LNCAP (cell line): ENCODE measurements at regions not wholly inside any gene's neighbourhood (a gene's known extent, or its start where the extent isn't known, plus 50 kb on each side); places are given as distances from the start of the nearest gene placed in this dataset.

Source experiments
- TF ChIP-seq, protein P1 (sequence below): fragments of 450-650 bp; IDR thresholded peaks from 2 replicates; pipeline ENCODE4 v1.5.1; 2017; ENCODE audit warnings: mild to moderate bottlenecking

DNA sequence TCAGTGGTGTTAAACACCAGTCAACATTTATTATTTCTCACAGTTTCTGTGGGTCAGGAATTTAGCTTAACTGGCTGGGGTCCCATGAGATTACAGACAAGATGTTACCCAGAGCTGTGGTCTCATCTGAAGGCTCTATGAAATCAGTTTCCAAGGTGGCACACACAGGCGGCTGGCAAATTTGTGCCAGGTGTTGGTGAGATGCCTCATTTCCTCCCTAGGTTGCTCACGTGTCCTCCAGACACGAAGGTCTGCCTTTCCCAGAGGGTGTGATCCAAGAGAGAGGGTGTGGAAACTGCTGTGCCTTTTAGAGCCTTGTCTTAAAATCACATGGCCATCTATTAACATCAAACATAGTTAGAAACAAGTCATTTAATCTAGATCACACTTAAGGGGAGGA, 209.0 kb downstream of the JCAD start:
- TF ChIP-seq, protein P1, sequence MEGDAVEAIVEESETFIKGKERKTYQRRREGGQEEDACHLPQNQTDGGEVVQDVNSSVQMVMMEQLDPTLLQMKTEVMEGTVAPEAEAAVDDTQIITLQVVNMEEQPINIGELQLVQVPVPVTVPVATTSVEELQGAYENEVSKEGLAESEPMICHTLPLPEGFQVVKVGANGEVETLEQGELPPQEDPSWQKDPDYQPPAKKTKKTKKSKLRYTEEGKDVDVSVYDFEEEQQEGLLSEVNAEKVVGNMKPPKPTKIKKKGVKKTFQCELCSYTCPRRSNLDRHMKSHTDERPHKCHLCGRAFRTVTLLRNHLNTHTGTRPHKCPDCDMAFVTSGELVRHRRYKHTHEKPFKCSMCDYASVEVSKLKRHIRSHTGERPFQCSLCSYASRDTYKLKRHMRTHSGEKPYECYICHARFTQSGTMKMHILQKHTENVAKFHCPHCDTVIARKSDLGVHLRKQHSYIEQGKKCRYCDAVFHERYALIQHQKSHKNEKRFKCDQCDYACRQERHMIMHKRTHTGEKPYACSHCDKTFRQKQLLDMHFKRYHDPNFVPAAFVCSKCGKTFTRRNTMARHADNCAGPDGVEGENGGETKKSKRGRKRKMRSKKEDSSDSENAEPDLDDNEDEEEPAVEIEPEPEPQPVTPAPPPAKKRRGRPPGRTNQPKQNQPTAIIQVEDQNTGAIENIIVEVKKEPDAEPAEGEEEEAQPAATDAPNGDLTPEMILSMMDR, result no peak

DNA sequence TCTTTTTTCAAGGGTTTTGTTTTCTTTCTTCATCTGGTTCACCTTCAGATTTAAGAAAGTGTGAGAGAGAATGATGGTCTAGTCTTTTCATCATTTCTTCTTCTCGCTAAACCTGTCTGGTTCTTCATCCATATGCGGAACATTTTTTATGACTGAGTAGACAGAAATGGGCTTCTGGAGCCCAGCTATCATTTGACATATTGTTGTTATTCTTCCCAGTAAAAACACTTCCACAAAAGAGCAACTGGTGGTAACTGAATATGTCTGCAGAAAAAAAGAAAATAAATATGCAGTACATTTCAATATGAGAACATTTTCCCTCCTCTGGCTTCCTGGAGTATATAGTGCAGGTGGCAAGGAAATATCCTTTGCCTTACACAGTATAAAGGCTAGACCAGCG, 209.5 kb downstream of the JCAD start:
- TF ChIP-seq, protein P1, result no peak

DNA sequence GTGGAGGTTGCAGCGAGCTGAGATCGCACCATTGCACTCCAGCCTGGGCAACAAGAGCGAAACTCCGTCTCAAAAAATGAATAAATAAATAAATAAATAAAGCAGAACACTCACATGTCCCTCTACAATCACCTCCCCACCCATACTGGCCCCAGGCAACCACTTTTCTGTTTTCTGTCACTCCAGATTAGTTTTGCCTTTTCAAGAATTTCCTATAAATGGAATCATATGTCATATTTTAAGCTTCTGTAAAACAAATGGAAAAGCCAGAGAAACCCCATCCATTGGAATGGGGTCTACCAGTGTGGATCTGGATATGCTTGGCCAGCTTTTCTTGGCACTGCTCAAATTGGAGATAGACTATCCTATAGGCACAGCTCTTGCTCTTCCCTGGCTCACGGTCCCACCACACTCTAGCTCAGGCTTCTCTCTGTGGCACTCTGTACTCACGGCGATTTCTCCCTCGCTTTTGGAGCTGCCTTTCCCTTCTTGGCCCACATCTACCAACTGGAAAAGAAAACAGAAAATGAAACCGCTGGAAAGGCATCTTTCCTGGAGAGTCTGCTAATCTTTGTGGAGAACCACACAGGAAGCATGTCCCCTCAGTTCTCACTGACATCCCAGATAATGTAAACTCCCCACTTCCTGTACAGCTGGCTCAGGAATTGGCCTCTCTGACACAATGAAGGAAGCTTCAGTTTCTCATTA, 210.1 kb downstream of the JCAD start:
- TF ChIP-seq, protein P1, result no peak

DNA sequence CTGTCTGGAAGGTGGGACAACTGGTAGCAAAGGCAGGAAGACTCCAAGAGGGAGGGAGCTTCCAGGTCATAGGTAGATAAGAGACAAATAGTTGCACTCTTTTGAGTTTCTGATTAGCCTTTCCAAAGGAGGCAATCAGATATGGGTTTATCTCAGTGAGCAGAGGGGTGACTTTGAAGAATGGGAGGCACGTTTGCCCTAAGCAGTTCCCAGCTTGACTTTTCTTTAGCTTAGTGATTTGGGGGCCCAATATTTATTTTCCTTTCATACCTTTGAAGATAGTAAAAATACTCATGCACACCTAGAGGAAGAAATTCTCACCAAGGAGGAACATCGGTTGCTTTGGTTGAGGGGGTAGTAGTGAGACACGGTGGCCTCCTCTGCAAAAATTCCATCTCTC, 212.1 kb upstream of the SVIL start:
- TF ChIP-seq, protein P1, result no peak

DNA sequence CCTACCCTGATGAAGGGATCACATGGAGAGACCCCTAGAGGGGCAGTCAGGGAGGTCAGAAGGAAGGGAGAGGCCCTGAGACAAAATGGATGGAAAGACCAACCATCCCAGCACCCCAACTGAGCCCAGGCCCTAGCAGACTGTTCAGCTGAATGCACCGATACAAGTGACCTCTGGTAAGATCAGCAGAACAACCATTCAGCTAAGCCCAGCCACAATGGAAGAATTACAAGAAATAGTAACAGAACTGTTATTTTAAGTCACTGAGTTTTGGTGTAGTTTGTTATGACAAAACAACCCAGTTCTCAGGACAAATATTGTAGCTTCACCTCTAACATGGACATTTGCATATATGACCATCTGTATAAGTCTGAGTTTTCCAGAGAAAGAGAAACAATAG, 210.4 kb upstream of the SVIL start:
- TF ChIP-seq, protein P1, result no peak

DNA sequence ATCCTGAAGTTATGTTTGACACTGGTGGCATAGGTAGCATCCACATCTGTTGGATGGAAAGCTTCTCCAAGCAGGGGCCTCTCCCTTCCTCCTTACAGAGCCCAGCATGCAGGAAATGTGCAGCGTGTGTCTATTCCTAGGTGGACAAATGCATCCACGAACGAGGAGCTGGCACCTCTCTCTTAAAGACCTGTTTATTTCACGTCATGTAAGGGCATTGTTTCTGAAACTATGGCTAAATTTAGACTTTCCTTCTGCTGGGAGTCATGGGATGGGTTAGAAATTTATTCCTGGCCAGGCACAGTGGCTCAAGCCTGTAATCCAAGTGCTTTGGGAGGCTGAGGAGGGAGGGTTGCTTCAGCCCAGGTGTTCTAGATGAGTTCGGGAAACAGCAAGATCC, 208.4 kb upstream of the SVIL start:
- TF ChIP-seq, protein P1, result no peak

DNA sequence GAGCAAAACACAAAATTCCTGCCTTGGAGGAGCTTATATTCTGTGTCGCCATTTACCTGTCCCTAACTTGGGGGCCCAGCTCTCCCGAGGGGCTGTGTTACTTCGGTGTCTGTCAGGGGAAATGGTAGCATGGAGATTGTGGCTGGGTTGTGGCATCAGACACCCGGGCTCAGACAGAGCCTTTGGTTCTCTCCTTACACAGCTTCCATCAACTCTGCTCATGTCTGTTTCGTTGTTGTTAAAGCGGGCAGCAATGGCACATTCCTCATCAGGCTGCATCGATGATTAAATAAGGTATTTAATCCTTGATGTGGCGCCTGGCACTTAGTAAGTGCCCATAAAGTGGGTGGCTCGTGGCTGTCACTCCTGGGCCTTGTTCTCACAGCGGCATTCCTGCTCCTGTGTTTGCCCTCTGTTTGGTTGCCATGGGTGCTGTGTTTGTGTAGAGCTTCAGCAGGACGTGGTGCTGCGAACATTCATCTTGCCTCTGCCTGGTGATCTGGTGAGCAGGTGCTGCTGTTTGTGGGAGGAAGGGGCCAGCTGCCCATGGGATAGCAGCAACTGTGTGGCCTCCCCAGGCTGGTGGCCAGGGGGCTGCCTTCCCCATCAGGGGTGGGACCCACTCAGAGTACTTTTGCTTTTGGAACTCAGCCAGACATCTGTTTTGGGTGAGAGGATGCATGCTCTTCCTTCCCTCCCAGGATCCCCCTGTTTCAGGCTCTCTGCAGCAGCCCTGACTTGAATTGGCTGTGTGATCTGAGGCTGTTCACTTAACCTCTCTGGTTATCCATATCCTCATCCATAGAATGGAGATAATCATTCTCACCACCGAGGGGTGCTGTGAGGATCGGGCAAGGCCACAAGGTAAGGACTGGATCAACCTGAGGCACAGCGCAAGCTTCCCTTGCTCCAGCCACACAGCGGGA, 207.2 kb upstream of the SVIL start:
- TF ChIP-seq, protein P1, result no peak
